ENCODE measurements at regions not wholly inside any gene's neighbourhood (a gene's known extent, or its start where the extent isn't known, plus 50 kb on each side); places are given as distances from the start of the nearest gene placed in this dataset.

GRCh38 chr1:68377098-68377497 lies 72.7 kb downstream of the RPE65 start:
- TF ChIP-seq CTCF (IDR thresholded peaks at IDR 0.05), result no peak
- no peak for TF ChIP-seq POLR2A (IDR thresholded peaks at IDR 0.05)
